ENCODE measurements at regions not wholly inside any gene's neighbourhood (a gene's known extent, or its start where the extent isn't known, plus 50 kb on each side); places are given as distances from the start of the nearest gene placed in this dataset.

GRCh38 chr2:142591420-142591819 is 286.0 kb upstream of the KYNU start:
- intact Hi-C loops (cut with micrococcal nuclease), result no loop called here
- FAIRE-seq (no peak), DNase-seq (ENCODE audit: low read depth, low spot score) (no peak)
- H4K20me1 ChIP-seq (replicated peaks; ENCODE audit: control insufficient read depth, extremely low read depth, insufficient read depth, low read length), result no peaks in the 10 kb centered on the region
- no peak overlapping the region for H3K4me2 ChIP-seq (ENCODE audit: insufficient read depth, low read length)
- no peaks in the 10 kb centered on the region for H3K9me3 ChIP-seq (replicated peaks; ENCODE audit: control insufficient read depth, insufficient read depth, low read length)
- no peaks in the 10 kb centered on the region for H3K27me3 ChIP-seq (ENCODE audit: control insufficient read depth in 2 of 2, insufficient read depth in 2 of 2, low read length in 2 of 2)
- no peaks in the 10 kb centered on the region for H3K9me1 ChIP-seq (replicated peaks; ENCODE audit: control insufficient read depth, extremely low read depth, insufficient read depth, low read length)
- BruUV-seq (replicated peaks), result no TSS peak
- H3K36me3 ChIP-seq (ENCODE audit: control insufficient read depth in 2 of 2, extremely low read depth in 1 of 2, insufficient read depth in 2 of 2, low read length in 2 of 2), result no peaks in the 10 kb centered on the region
- ChIA-PET POLR2A (no interaction called here), CTCF (interaction anchor here (1.6 kb wide), 1 partner anchor 12 kb away, joined by 3 read pairs; no protein-coding TSS in a partner anchor)
- H3K4me1 ChIP-seq (ENCODE audit: control insufficient read depth, extremely low read depth, insufficient read depth, low read length), result no peaks in the 10 kb centered on the region
- no peak for TF ChIP-seq MYC (IDR thresholded peaks at IDR 0.05; ENCODE audit: low read depth, low read length)
- no peak for TF ChIP-seq JUN (IDR thresholded peaks at IDR 0.05; ENCODE audit: borderline replicate concordance, insufficient read depth, insufficient read length, low read depth)
- TF ChIP-seq EZH2 (IDR thresholded peaks at IDR 0.05; ENCODE audit: borderline replicate concordance, low read depth, low read length, severe bottlenecking), result no peak
- H2AFZ ChIP-seq (ENCODE audit: low read depth, low read length), result no peak overlapping the region
- H3K4me3 ChIP-seq (replicated peaks in 1 of 3; ENCODE audit: insufficient read depth in 1 of 3, low read depth in 1 of 3, low read length in 3 of 3), result no peak overlapping the region
- no peak overlapping the region for H3K9ac ChIP-seq (replicated peaks; ENCODE audit: extremely low read depth, insufficient read depth, low read length)
- no peak overlapping the region for H3K27ac ChIP-seq (ENCODE audit: insufficient read depth, low read depth, low read length)
- dilution Hi-C loops (cut with MboI; ENCODE audit: extremely low pct_ligation_motif_present, low sequenced_read_pairs), result no loop called here
- H3K79me2 ChIP-seq (ENCODE audit: control insufficient read depth, insufficient read depth, low read length), result no peaks in the 10 kb centered on the region

GRCh38 chr2:142588269-142588668 is 289.2 kb upstream of the KYNU start:
- no peak for TF ChIP-seq CTCF (IDR thresholded peaks at IDR 0.05; ENCODE audit: extremely low read depth in 1 of 2, insufficient read depth in 1 of 2, low read depth in 1 of 2, low read length in 2 of 2)
- TF ChIP-seq JUN (IDR thresholded peaks at IDR 0.05; ENCODE audit: borderline replicate concordance, insufficient read depth, insufficient read length, low read depth), result no peak
- no peak for TF ChIP-seq POLR2A (IDR thresholded peaks at IDR 0.05; ENCODE audit: low read depth, low read length)
- no peak for TF ChIP-seq EZH2 (IDR thresholded peaks at IDR 0.05; ENCODE audit: borderline replicate concordance, low read depth, low read length, severe bottlenecking)
- TF ChIP-seq GATA2 (IDR thresholded peaks at IDR 0.05; ENCODE audit: insufficient read depth, insufficient read length, low read depth, low read length), result no peak
- TF ChIP-seq POLR2AphosphoS5 (IDR thresholded peaks at IDR 0.05; ENCODE audit: insufficient read depth, low read depth, low read length), result no peak
- TF ChIP-seq FOS (IDR thresholded peaks at IDR 0.05; ENCODE audit: borderline replicate concordance, insufficient read depth, low read length), result no peak
- TF ChIP-seq MAX (IDR thresholded peaks at IDR 0.05; ENCODE audit: insufficient read depth, insufficient read length), result no peak
- TF ChIP-seq MYC (IDR thresholded peaks at IDR 0.05; ENCODE audit: low read depth, low read length), result no peak
- no peak for DNase-seq (ENCODE audit: low read depth, low spot score)
- Histone ChIP-seq H3K27me3 (ENCODE audit: control insufficient read depth in 2 of 2, insufficient read depth in 2 of 2, low read length in 2 of 2) (no peaks in the 10 kb centered on the region), H3K4me3 (replicated peaks in 1 of 3; ENCODE audit: insufficient read depth in 1 of 3, low read depth in 1 of 3, low read length in 3 of 3) (no peak overlapping the region), H3K4me1 (ENCODE audit: control insufficient read depth, extremely low read depth, insufficient read depth, low read length) (no peaks in the 10 kb centered on the region), H3K4me2 (ENCODE audit: insufficient read depth, low read length) (no peak overlapping the region), H3K79me2 (ENCODE audit: control insufficient read depth, insufficient read depth, low read length) (no peaks in the 10 kb centered on the region), H3K9me3 (replicated peaks; ENCODE audit: control insufficient read depth, insufficient read depth, low read length) (no peaks in the 10 kb centered on the region), H3K36me3 (ENCODE audit: control insufficient read depth in 2 of 2, extremely low read depth in 1 of 2, insufficient read depth in 2 of 2, low read length in 2 of 2) (no peaks in the 10 kb centered on the region), H3K9me1 (replicated peaks; ENCODE audit: control insufficient read depth, extremely low read depth, insufficient read depth, low read length) (no peaks in the 10 kb centered on the region), H3K27ac (ENCODE audit: insufficient read depth, low read depth, low read length) (no peak overlapping the region), H4K20me1 (replicated peaks; ENCODE audit: control insufficient read depth, extremely low read depth, insufficient read depth, low read length) (no peaks in the 10 kb centered on the region), H2AFZ (ENCODE audit: low read depth, low read length) (no peak overlapping the region), H3K9ac (replicated peaks; ENCODE audit: extremely low read depth, insufficient read depth, low read length) (no peak overlapping the region)
- ChIA-PET POLR2A (no interaction called here), CTCF (interaction anchor here (1.0 to 1.2 kb wide), 3 partner anchors 9 to 402 kb away, joined by 3 read pairs; no protein-coding TSS in a partner anchor)
- FAIRE-seq, result no peak
- intact Hi-C loops (cut with micrococcal nuclease) (no loop called here), dilution Hi-C loops (cut with MboI; ENCODE audit: extremely low pct_ligation_motif_present, low sequenced_read_pairs) (no loop called here)
- BruUV-seq (replicated peaks), result no TSS peak

All from endothelial cell of umbilical vein (primary cell).